ENCODE measurements at regions not wholly inside any gene's neighbourhood (a gene's known extent, or its start where the extent isn't known, plus 50 kb on each side); places are given as distances from the start of the nearest gene placed in this dataset.

- TF ChIP-seq, protein P1, sequence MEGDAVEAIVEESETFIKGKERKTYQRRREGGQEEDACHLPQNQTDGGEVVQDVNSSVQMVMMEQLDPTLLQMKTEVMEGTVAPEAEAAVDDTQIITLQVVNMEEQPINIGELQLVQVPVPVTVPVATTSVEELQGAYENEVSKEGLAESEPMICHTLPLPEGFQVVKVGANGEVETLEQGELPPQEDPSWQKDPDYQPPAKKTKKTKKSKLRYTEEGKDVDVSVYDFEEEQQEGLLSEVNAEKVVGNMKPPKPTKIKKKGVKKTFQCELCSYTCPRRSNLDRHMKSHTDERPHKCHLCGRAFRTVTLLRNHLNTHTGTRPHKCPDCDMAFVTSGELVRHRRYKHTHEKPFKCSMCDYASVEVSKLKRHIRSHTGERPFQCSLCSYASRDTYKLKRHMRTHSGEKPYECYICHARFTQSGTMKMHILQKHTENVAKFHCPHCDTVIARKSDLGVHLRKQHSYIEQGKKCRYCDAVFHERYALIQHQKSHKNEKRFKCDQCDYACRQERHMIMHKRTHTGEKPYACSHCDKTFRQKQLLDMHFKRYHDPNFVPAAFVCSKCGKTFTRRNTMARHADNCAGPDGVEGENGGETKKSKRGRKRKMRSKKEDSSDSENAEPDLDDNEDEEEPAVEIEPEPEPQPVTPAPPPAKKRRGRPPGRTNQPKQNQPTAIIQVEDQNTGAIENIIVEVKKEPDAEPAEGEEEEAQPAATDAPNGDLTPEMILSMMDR (conservative IDR thresholded peaks at IDR 0.05; ENCODE audit: control insufficient read depth, insufficient read depth, low read depth, low read length) = no peak
- H3K4me3 ChIP-seq (ENCODE audit: control insufficient read depth, low read depth, low read length) = no peak overlapping the region
- DNase-seq (ENCODE audit: low read depth) = no peak
Observed at GRCh38 chr5:8470489-8470888, 601.5 kb downstream of the MTRR start.

- DNase-seq (ENCODE audit: low read depth) = no peak
- H3K4me3 ChIP-seq (ENCODE audit: control insufficient read depth, low read depth, low read length) = no peak overlapping the region
- TF ChIP-seq, protein P1 (conservative IDR thresholded peaks at IDR 0.05; ENCODE audit: control insufficient read depth, insufficient read depth, low read depth, low read length) = no peak
Observed at GRCh38 chr5:8471581-8471980, 602.6 kb downstream of the MTRR start.

- no peak overlapping the region for H3K4me3 ChIP-seq (ENCODE audit: control insufficient read depth, low read depth, low read length)
- no peak for DNase-seq (ENCODE audit: low read depth)
- TF ChIP-seq, protein P1 (conservative IDR thresholded peaks at IDR 0.05; ENCODE audit: control insufficient read depth, insufficient read depth, low read depth, low read length) = no peak
Observed at GRCh38 chr5:8473016-8473415, 604.1 kb downstream of the MTRR start.

- TF ChIP-seq, protein P1 (conservative IDR thresholded peaks at IDR 0.05; ENCODE audit: control insufficient read depth, insufficient read depth, low read depth, low read length) = peak; percentile 6
- no peak for DNase-seq (ENCODE audit: low read depth)
- no peak overlapping the region for H3K4me3 ChIP-seq (ENCODE audit: control insufficient read depth, low read depth, low read length)
Observed at GRCh38 chr5:8473827-8474568, 605.0 kb downstream of the MTRR start.

GRCh38 chr5:8474569-8474930 lies 605.6 kb downstream of the MTRR start:
- TF ChIP-seq, protein P1 (conservative IDR thresholded peaks at IDR 0.05; ENCODE audit: control insufficient read depth, insufficient read depth, low read depth, low read length) = no peak
- no peak for DNase-seq (ENCODE audit: low read depth)
- no peak overlapping the region for H3K4me3 ChIP-seq (ENCODE audit: control insufficient read depth, low read depth, low read length)

- DNase-seq (ENCODE audit: low read depth) = peak; percentile 8
- no peak overlapping the region for H3K4me3 ChIP-seq (ENCODE audit: control insufficient read depth, low read depth, low read length)
- TF ChIP-seq, protein P1 (conservative IDR thresholded peaks at IDR 0.05; ENCODE audit: control insufficient read depth, insufficient read depth, low read depth, low read length) = no peak
Observed at GRCh38 chr5:8478326-8478725, 609.4 kb downstream of the MTRR start.

Data from fibroblast of mammary gland (primary cell).